Activated gamma-delta T cell treated with Interleukin-2 at 50 U/mL for 16 hours (primary cell): ENCODE measurements at regions not wholly inside any gene's neighbourhood (a gene's known extent, or its start where the extent isn't known, plus 50 kb on each side); places are given as distances from the start of the nearest gene placed in this dataset.

ENCODE experiments used
- DNase-seq: peaks from one replicate; pipeline ENCODE4 v3.0.0-alpha.2; 2020

- no peak for DNase-seq
These were observed 1459.6 kb upstream of the TMEM132C start for GRCh38 chr12:126807312-126807865.

GRCh38 chr12:126811391-126811790 is 1455.6 kb upstream of the TMEM132C start:
- no peak for DNase-seq

- no peak for DNase-seq
These were observed 1447.4 kb upstream of the TMEM132C start for GRCh38 chr12:126819554-126819953.

GRCh38 chr12:126830778-126831680 is 1435.9 kb upstream of the TMEM132C start:
- DNase-seq: no peak

GRCh38 chr12:126837697-126838096 is 1429.3 kb upstream of the TMEM132C start:
- DNase-seq: no peak

GRCh38 chr12:126843915-126844669 is 1422.9 kb upstream of the TMEM132C start:
- no peak for DNase-seq

GRCh38 chr12:126847005-126847629 is 1419.9 kb upstream of the TMEM132C start:
- DNase-seq: no peak

- no peak for DNase-seq
These were observed 1411.2 kb upstream of the TMEM132C start for GRCh38 chr12:126855768-126856167.

GRCh38 chr12:126856958-126857357 is 1410.0 kb upstream of the TMEM132C start:
- no peak for DNase-seq

GRCh38 chr12:126858560-126858959 is 1408.4 kb upstream of the TMEM132C start:
- DNase-seq: no peak

GRCh38 chr12:126860210-126860609 is 1406.8 kb upstream of the TMEM132C start:
- DNase-seq: no peak

GRCh38 chr12:126862500-126862899 is 1404.5 kb upstream of the TMEM132C start:
- no peak for DNase-seq

GRCh38 chr12:126869644-126870043 is 1397.3 kb upstream of the TMEM132C start:
- DNase-seq: no peak

- no peak for DNase-seq
These were observed 1393.3 kb upstream of the TMEM132C start for GRCh38 chr12:126873701-126874100.

GRCh38 chr12:126874427-126875026 is 1392.4 kb upstream of the TMEM132C start:
- DNase-seq: peak; percentile 42

- DNase-seq: no peak
These were observed 1387.1 kb upstream of the TMEM132C start for GRCh38 chr12:126879842-126880241.

GRCh38 chr12:126883697-126884096 is 1383.3 kb upstream of the TMEM132C start:
- no peak for DNase-seq

- DNase-seq: no peak
These were observed 1377.5 kb upstream of the TMEM132C start for GRCh38 chr12:126889501-126889900.

GRCh38 chr12:126890097-126890496 is 1376.9 kb upstream of the TMEM132C start:
- no peak for DNase-seq

- DNase-seq: no peak
These were observed 1375.2 kb upstream of the TMEM132C start for GRCh38 chr12:126891789-126892188.

GRCh38 chr12:126895951-126896913 is 1370.7 kb upstream of the TMEM132C start:
- DNase-seq: no peak

- DNase-seq: no peak
These were observed 1369.9 kb upstream of the TMEM132C start for GRCh38 chr12:126897102-126897501.
